ENCODE measurements at regions not wholly inside any gene's neighbourhood (a gene's known extent, or its start where the extent isn't known, plus 50 kb on each side); places are given as distances from the start of the nearest gene placed in this dataset.
"Not testable (repeated sequence)": the region's sequence is repeated elsewhere in the genome, so short reads cannot be mapped to it uniquely, and the experiment has no call there.

DNA sequence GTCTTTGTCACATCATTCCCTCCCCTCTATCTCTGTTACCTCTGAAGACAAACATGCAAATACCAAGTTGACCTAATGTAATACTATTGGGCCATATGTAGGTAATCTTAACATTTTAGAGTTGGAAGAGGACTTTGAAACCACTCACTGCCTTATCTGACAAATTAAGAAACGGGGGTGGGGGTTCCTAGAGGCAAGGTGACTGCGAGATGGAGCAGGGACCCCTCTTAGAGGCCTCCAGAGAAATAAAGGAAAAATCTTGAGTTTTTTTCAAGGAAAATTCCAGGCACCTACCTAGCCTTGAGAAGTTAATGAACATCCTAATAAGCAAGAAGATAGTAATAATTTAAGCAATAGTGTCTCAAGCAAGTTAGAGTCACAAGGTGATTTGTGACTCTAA lies 270.8 kb downstream of the CD83 start:
- no peaks in the 10 kb centered on the region for H3K36me3 Mint-ChIP-seq
- intact Hi-C loops (cut with micrococcal nuclease): no loop called here
- CTCF ChIA-PET: no interaction called here

DNA sequence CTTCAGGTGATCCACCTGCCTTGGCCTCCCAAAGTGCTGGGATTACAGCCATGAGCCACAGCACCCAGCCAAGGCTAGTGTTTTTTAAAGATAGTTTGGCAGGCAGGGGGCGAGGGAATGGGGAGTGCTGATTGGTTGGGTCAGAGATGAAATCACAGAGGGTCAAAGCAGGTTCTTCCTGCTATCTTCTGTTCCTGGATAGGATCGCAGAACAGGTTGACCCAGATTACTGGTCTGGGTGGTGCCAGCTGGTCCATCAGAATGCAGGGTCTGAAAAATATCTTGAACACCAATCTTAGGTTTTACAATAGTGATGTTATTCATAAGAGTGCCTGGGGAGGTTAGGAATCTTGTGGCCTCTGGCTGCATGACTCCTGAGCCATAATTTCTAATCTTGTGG lies 272.2 kb downstream of the CD83 start:
- H3K4me1 Mint-ChIP-seq; H3K27ac ChIP-seq (ENCODE audit: low read depth, low read length); intact Hi-C loops (cut with micrococcal nuclease); CTCF ChIA-PET; H3K4me3 Mint-ChIP-seq; DNase-seq; H3K9me3 Mint-ChIP-seq; ATAC-seq; H3K36me3 Mint-ChIP-seq; H3K27me3 Mint-ChIP-seq; H3K9me3 ChIP-seq (ENCODE audit: control insufficient read depth in 2 of 3, low read length in 3 of 3); H3K4me3 ChIP-seq (ENCODE audit: low read length); H3K36me3 ChIP-seq (ENCODE audit: control insufficient read depth in 2 of 3, insufficient read depth in 3 of 3, low read length in 3 of 3); H3K4me1 ChIP-seq (ENCODE audit: control insufficient read depth in 2 of 2, insufficient read depth in 2 of 2, low read length in 2 of 2); H3K27me3 ChIP-seq (ENCODE audit: control insufficient read depth in 2 of 2, insufficient read depth in 2 of 2, low read length in 2 of 2); POLR2A ChIA-PET: not testable (repeated sequence)
- H3K27ac Mint-ChIP-seq: peak overlapping the region in 1 of 9 donors; percentile 43

More for the DNA sequence above, 270.8 kb downstream of the CD83 start:
- POLR2A ChIA-PET: no interaction called here
- no peak overlapping the region for H3K4me3 Mint-ChIP-seq
- DNase-seq: no peak
- H3K27me3 ChIP-seq (ENCODE audit: control insufficient read depth in 2 of 2, insufficient read depth in 2 of 2, low read length in 2 of 2): no peaks in the 10 kb centered on the region
- H3K27me3 Mint-ChIP-seq: peaks cover 0 to 4% (median 0%) of the 10 kb centered on the region in 5 donors
- ATAC-seq: no peak
- no peaks in the 10 kb centered on the region for H3K4me1 ChIP-seq (ENCODE audit: control insufficient read depth in 2 of 2, insufficient read depth in 2 of 2, low read length in 2 of 2)
- no peaks in the 10 kb centered on the region for H3K9me3 ChIP-seq (ENCODE audit: control insufficient read depth in 2 of 3, low read length in 3 of 3)
- H3K27ac ChIP-seq (ENCODE audit: low read depth, low read length): no peak overlapping the region
- H3K4me1 Mint-ChIP-seq: peaks cover 0 to 9% (median 0%) of the 10 kb centered on the region in 7 donors
- no peaks in the 10 kb centered on the region for H3K36me3 ChIP-seq (ENCODE audit: control insufficient read depth in 2 of 3, insufficient read depth in 3 of 3, low read length in 3 of 3)
- no peak overlapping the region for H3K27ac Mint-ChIP-seq
- H3K9me3 Mint-ChIP-seq: no peaks in the 10 kb centered on the region
- H3K4me3 ChIP-seq (ENCODE audit: low read length): no peak overlapping the region

DNA sequence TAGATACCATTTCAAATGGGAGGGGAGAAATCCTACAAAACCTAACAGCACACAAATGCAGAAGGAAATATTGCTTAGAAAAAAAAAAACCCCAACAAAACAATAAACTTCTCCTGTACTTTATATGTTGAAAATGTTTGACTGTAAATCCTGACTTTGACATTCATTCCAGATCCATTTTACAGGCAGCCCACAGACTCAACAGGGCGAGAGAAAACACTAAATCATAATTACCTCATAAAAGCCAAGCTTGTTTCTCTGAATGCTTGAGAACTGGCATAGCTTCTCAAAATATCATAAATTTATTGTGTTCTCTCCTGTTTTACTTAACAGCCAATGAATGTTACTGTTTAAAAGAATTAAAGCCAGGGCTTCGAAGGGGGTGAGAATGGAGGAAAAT lies 273.2 kb downstream of the CD83 start:
- Mint-ChIP-seq H3K36me3 (no peaks in the 10 kb centered on the region), H3K27me3 (peaks cover 0 to 4% (median 0%) of the 10 kb centered on the region in 5 donors), H3K27ac (no peak overlapping the region), H3K4me1 (peaks cover 0 to 6% (median 0%) of the 10 kb centered on the region in 7 donors), H3K9me3 (no peaks in the 10 kb centered on the region), H3K4me3 (no peak overlapping the region)
- H3K36me3 ChIP-seq (ENCODE audit: control insufficient read depth in 2 of 3, insufficient read depth in 3 of 3, low read length in 3 of 3): no peaks in the 10 kb centered on the region
- ATAC-seq (no peak), DNase-seq (no peak)
- no peaks in the 10 kb centered on the region for H3K9me3 ChIP-seq (ENCODE audit: control insufficient read depth in 2 of 3, low read length in 3 of 3)
- H3K4me1 ChIP-seq (ENCODE audit: control insufficient read depth in 2 of 2, insufficient read depth in 2 of 2, low read length in 2 of 2): no peaks in the 10 kb centered on the region
- ChIA-PET CTCF (no interaction called here), POLR2A (no interaction called here)
- no peak overlapping the region for H3K4me3 ChIP-seq (ENCODE audit: low read length)
- intact Hi-C loops (cut with micrococcal nuclease): no loop called here
- H3K27ac ChIP-seq (ENCODE audit: low read depth, low read length): no peak overlapping the region
- no peaks in the 10 kb centered on the region for H3K27me3 ChIP-seq (ENCODE audit: control insufficient read depth in 2 of 2, insufficient read depth in 2 of 2, low read length in 2 of 2)

DNA sequence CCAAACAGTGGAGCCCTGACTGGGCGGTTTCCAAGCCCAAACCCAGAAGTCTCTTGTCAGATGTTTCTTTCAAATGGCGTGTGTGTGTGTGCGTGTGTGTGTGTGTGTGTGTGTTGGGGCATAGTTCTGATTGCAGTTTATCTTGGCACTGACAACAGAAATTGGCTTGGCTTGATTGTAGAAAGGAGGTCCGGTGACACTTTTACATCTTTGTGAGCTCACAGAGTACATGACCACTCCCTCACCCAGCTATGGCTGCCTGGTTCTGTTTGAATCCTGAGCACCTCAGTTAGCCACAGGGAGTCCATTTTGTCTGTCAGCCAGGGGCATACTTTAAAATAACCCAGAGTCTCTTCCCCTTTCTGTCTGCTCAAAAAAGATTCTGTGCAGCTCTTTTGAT lies 276.3 kb downstream of the CD83 start:
- POLR2A ChIA-PET: no interaction called here
- H3K4me3 ChIP-seq (ENCODE audit: low read length): no peak overlapping the region
- H3K9me3 ChIP-seq (ENCODE audit: control insufficient read depth in 2 of 3, low read length in 3 of 3): no peaks in the 10 kb centered on the region
- no peaks in the 10 kb centered on the region for H3K27me3 ChIP-seq (ENCODE audit: control insufficient read depth in 2 of 2, insufficient read depth in 2 of 2, low read length in 2 of 2)
- DNase-seq: no peak
- Mint-ChIP-seq H3K27ac (no peak overlapping the region), H3K27me3 (peaks cover 0 to 5% (median 0%) of the 10 kb centered on the region in 5 donors), H3K9me3 (no peaks in the 10 kb centered on the region), H3K36me3 (no peaks in the 10 kb centered on the region), H3K4me3 (no peak overlapping the region), H3K4me1 (peaks cover 0 to 9% (median 0%) of the 10 kb centered on the region in 7 donors)
- no peak overlapping the region for H3K27ac ChIP-seq (ENCODE audit: low read depth, low read length)
- H3K36me3 ChIP-seq (ENCODE audit: control insufficient read depth in 2 of 3, insufficient read depth in 3 of 3, low read length in 3 of 3): no peaks in the 10 kb centered on the region
- no peaks in the 10 kb centered on the region for H3K4me1 ChIP-seq (ENCODE audit: control insufficient read depth in 2 of 2, insufficient read depth in 2 of 2, low read length in 2 of 2)
- intact Hi-C loops (cut with micrococcal nuclease): no loop called here
- CTCF ChIA-PET: interaction anchor here (0.5 kb wide), 1 partner anchor 19 kb away, joined by 3 read pairs; no protein-coding TSS in a partner anchor
- ATAC-seq: no peak

DNA sequence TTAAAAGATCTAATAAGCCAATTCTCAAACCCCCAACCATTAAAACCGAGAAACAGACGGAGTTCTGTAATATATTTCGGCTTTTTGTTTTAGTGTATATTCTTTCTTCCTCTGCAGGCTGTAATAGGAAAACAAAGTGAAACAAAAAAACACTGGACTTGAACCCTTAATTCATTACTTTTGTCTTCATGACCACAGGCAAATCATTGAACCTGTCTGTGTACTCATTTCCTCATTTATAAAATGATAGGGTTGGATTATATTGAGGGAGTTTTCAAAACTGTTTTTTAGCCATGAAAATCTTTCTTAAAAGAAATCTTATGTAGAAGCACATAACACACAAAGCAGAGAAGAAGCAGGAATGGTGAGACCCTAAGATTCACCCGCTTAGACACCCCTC lies 278.8 kb downstream of the CD83 start:
- DNase-seq (no peak), ATAC-seq (no peak)
- H3K27ac ChIP-seq (ENCODE audit: low read depth, low read length): no peak overlapping the region
- Mint-ChIP-seq H3K9me3 (no peaks in the 10 kb centered on the region), H3K4me1 (peaks cover 0 to 9% (median 0%) of the 10 kb centered on the region in 7 donors), H3K27me3 (peaks cover 0 to 5% (median 4%) of the 10 kb centered on the region in 5 donors), H3K4me3 (no peak overlapping the region), H3K27ac (no peak overlapping the region), H3K36me3 (peaks cover 0 to 1% (median 0%) of the 10 kb centered on the region in 5 donors)
- ChIA-PET CTCF (no interaction called here), POLR2A (no interaction called here)
- no peaks in the 10 kb centered on the region for H3K36me3 ChIP-seq (ENCODE audit: control insufficient read depth in 2 of 3, insufficient read depth in 3 of 3, low read length in 3 of 3)
- H3K4me3 ChIP-seq (ENCODE audit: low read length): no peak overlapping the region
- intact Hi-C loops (cut with micrococcal nuclease): no loop called here
- H3K27me3 ChIP-seq (ENCODE audit: control insufficient read depth in 2 of 2, insufficient read depth in 2 of 2, low read length in 2 of 2): no peaks in the 10 kb centered on the region
- H3K4me1 ChIP-seq (ENCODE audit: control insufficient read depth in 2 of 2, insufficient read depth in 2 of 2, low read length in 2 of 2): no peaks in the 10 kb centered on the region
- H3K9me3 ChIP-seq (ENCODE audit: control insufficient read depth in 2 of 3, low read length in 3 of 3): no peaks in the 10 kb centered on the region

DNA sequence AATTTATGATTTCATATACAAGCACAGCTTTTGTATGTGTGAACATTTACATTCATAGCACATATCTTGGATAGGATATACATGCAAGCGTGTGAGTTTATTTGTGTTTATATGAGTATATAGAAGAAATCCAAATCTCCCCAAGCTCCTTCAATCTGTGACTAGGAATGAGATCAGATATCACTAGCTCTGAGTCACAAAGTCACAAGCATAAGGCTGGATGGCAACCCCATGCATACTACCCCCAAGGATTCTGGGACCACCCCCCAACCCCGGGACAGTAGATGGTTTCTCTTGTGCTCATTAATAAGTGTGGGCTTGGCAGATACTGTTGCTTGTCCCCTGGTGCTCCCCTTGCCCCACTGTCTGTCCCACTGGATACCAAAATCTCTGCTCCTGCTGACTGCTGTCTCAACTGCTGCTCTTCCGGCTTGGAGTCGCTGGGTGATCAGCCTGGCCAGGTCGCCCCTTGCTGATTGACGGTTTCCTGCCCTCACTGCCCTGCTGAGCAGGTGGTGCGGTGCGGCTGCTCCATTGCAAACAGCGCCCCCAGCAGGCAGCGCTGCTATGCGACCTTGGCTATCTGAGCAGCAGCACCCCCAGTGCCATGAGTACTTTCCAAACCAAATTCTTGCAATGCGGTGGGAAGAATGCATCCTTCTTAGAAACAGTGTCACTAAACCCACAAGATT lies 279.4 kb downstream of the CD83 start:
- Histone ChIP-seq H3K4me3 (ENCODE audit: low read length) (no peak overlapping the region), H3K4me1 (ENCODE audit: control insufficient read depth in 2 of 2, insufficient read depth in 2 of 2, low read length in 2 of 2) (no peaks in the 10 kb centered on the region), H3K36me3 (ENCODE audit: control insufficient read depth in 2 of 3, insufficient read depth in 3 of 3, low read length in 3 of 3) (no peaks in the 10 kb centered on the region), H3K27ac (ENCODE audit: low read depth, low read length) (no peak overlapping the region), H3K27me3 (ENCODE audit: control insufficient read depth in 2 of 2, insufficient read depth in 2 of 2, low read length in 2 of 2) (no peaks in the 10 kb centered on the region), H3K9me3 (ENCODE audit: control insufficient read depth in 2 of 3, low read length in 3 of 3) (no peaks in the 10 kb centered on the region)
- Mint-ChIP-seq H3K27me3 (peaks cover 0 to 5% (median 4%) of the 10 kb centered on the region in 5 donors), H3K36me3 (peaks cover 0 to 2% (median 0%) of the 10 kb centered on the region in 5 donors), H3K4me1 (peaks cover 0 to 9% (median 0%) of the 10 kb centered on the region in 7 donors), H3K9me3 (no peaks in the 10 kb centered on the region), H3K4me3 (no peak overlapping the region), H3K27ac (peak overlapping the region in 1 of 9 donors; percentile 25)
- ATAC-seq (no peak), DNase-seq (peak in 2 of 9 donors; percentile 4 to 11)
- ChIA-PET CTCF (no interaction called here), POLR2A (no interaction called here)
- intact Hi-C loops (cut with micrococcal nuclease): no loop called here

- Histone ChIP-seq H3K4me1 (ENCODE audit: control insufficient read depth in 2 of 2, insufficient read depth in 2 of 2, low read length in 2 of 2) (no peaks in the 10 kb centered on the region), H3K36me3 (ENCODE audit: control insufficient read depth in 2 of 3, insufficient read depth in 3 of 3, low read length in 3 of 3) (no peaks in the 10 kb centered on the region), H3K9me3 (ENCODE audit: control insufficient read depth in 2 of 3, low read length in 3 of 3) (no peaks in the 10 kb centered on the region), H3K4me3 (ENCODE audit: low read length) (no peak overlapping the region), H3K27ac (ENCODE audit: low read depth, low read length) (no peak overlapping the region), H3K27me3 (ENCODE audit: control insufficient read depth in 2 of 2, insufficient read depth in 2 of 2, low read length in 2 of 2) (no peaks in the 10 kb centered on the region)
- DNase-seq (no peak), ATAC-seq (no peak)
- Mint-ChIP-seq H3K27ac (no peak overlapping the region), H3K4me3 (no peak overlapping the region), H3K4me1 (peaks cover 0 to 9% (median 0%) of the 10 kb centered on the region in 7 donors), H3K9me3 (peaks cover 0 to 2% (median 0%) of the 10 kb centered on the region in 11 donors), H3K36me3 (peaks cover 0 to 2% (median 0%) of the 10 kb centered on the region in 5 donors), H3K27me3 (peaks cover 0 to 5% (median 4%) of the 10 kb centered on the region in 5 donors)
- intact Hi-C loops (cut with micrococcal nuclease): no loop called here
- ChIA-PET CTCF (no interaction called here), POLR2A (no interaction called here)
Measured at GRCh38 chr6:14397518-14397901, 279.9 kb downstream of the CD83 start.

Measured in naive thymus-derived CD4-positive, alpha-beta T cell (primary cell).